ENCODE measurements at regions not wholly inside any gene's neighbourhood (a gene's known extent, or its start where the extent isn't known, plus 50 kb on each side); places are given as distances from the start of the nearest gene placed in this dataset.
"Not testable (repeated sequence)": the region's sequence is repeated elsewhere in the genome, so short reads cannot be mapped to it uniquely, and the experiment has no call there.

GRCh38 chr2:242159921-242160320 is 290.4 kb downstream of the RTP5 start:
- DNase-seq = not testable (repeated sequence)

GRCh38 chr2:242165115-242165514 is 295.6 kb downstream of the RTP5 start:
- DNase-seq = not testable (repeated sequence)

GRCh38 chr2:242171290-242171689 is 301.8 kb downstream of the RTP5 start:
- not testable (repeated sequence) for DNase-seq
